CD4-positive, alpha-beta memory T cell (primary cell): ENCODE measurements at regions not wholly inside any gene's neighbourhood (a gene's known extent, or its start where the extent isn't known, plus 50 kb on each side); places are given as distances from the start of the nearest gene placed in this dataset.
"Not testable (repeated sequence)": the region's sequence is repeated elsewhere in the genome, so short reads cannot be mapped to it uniquely, and the experiment has no call there.

Experiments used
- CTCF ChIA-PET: fragments of 350-600 bp; sonication (Branson Sonifier 250); formaldehyde crosslinking; loops from one replicate; lab custom pipeline; 2021; ENCODE audit warnings: inconsistent platforms; ENCODE audit not compliant: partially characterized antibody; lab: Charles Lee
- POLR2A ChIA-PET: fragments of 350-600 bp; sonication (Branson Sonifier 250); formaldehyde crosslinking; loops from one replicate; lab custom pipeline; 2021; ENCODE audit not compliant: partially characterized antibody; lab: Charles Lee
- DNase-seq, 5 donors: peaks; one replicate each; pipeline versions ENCODE4 v3.0.0 to v3.0.0-alpha.2; 2020 to 2022; ENCODE audit warnings: mixed read lengths in 1 of 5
- H3K27ac ChIP-seq: one replicate; pipeline ENCODE4 v1.7.0; 2013; ENCODE audit warnings: low read depth, low read length
- H3K27me3 ChIP-seq: 2 replicates; pipeline ENCODE4 v1.7.0; 2013; ENCODE audit warnings: mild to moderate bottlenecking, low read length, moderate library complexity; ENCODE audit not compliant: insufficient read depth
- H3K36me3 ChIP-seq: 2 replicates; pipeline ENCODE4 v1.7.0; 2013; ENCODE audit warnings: mild to moderate bottlenecking, low read length, moderate library complexity; ENCODE audit not compliant: insufficient read depth
- H3K4me1 ChIP-seq: 2 replicates; pipeline ENCODE4 v1.7.0; 2013; ENCODE audit warnings: mild to moderate bottlenecking, low read length, moderate library complexity; ENCODE audit not compliant: insufficient read depth
- H3K4me3 ChIP-seq, 2 donors: one replicate each; pipeline ENCODE4 v1.7.0; 2013; ENCODE audit warnings: low read length in 2 of 2, mild to moderate bottlenecking in 1 of 2
- H3K9me3 ChIP-seq, 2 donors: one replicate each; pipeline ENCODE4 v1.7.0; 2013; ENCODE audit warnings: low read length in 2 of 2, control low read depth in 1 of 2; ENCODE audit not compliant: control insufficient read depth in 1 of 2
- H3K27ac Mint-ChIP-seq, 7 donors: one replicate each; pipeline ENCODE4 v1.8.0; 2020 to 2021; ENCODE audit warnings: mixed read lengths in 7 of 7, mild to moderate bottlenecking in 6 of 7, inconsistent platforms in 3 of 7, moderate library complexity in 3 of 7
- H3K27me3 Mint-ChIP-seq, 2 donors: one replicate each; pipeline ENCODE4 v1.8.0; 2020 to 2021; ENCODE audit warnings: mixed read lengths in 2 of 2
- H3K36me3 Mint-ChIP-seq, 2 donors: one replicate each; pipeline ENCODE4 v1.8.0; 2020 to 2021; ENCODE audit warnings: mixed read lengths in 2 of 2, inconsistent platforms in 1 of 2, mild to moderate bottlenecking in 1 of 2
- H3K4me1 Mint-ChIP-seq, 4 donors: one replicate each; pipeline ENCODE4 v1.8.0; 2020 to 2021; ENCODE audit warnings: mixed read lengths in 4 of 4, mild to moderate bottlenecking in 1 of 4
- H3K4me3 Mint-ChIP-seq, 8 donors: one replicate each; pipeline ENCODE4 v1.8.0; 2020 to 2021; ENCODE audit warnings: mixed read lengths in 8 of 8, mild to moderate bottlenecking in 7 of 8, moderate library complexity in 6 of 8, inconsistent platforms in 3 of 8
- H3K9me3 Mint-ChIP-seq, 8 donors: one replicate each; pipeline ENCODE4 v1.8.0; 2020 to 2021; ENCODE audit warnings: mixed read lengths in 8 of 8, mild to moderate bottlenecking in 5 of 8, inconsistent platforms in 3 of 8, moderate library complexity in 1 of 8
- intact Hi-C: fragments of 100-400 bp; cut with micrococcal nuclease; formaldehyde crosslinking; loops from one replicate; pipeline ENCODE4 v1.15.1; 2023

DNA sequence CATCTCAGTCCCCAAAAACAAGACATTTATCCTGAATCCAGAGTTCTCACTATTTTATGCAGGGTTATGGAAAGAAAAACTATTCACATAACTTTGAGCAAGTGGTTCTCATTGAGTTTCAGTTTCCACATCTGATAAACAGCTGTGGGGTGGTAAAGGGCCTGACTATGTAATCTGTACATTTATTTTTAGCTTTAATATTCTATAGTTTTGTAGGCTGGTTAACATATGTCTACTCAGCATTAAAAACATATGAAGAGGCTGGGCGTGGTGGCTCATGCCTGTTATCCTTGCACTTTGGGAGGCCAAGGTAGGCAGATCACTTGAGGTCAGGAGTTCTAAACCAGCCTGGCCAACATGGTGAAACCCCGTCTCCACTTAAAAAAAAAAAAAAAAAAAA lies 301.5 kb upstream of the CCNG1 start:
- DNase-seq = no peak
- no peak overlapping the region for H3K4me3 Mint-ChIP-seq
- H3K36me3 Mint-ChIP-seq = no peaks in the 10 kb centered on the region
- ChIA-PET POLR2A (no interaction called here), CTCF (no interaction called here)
- intact Hi-C loops = no loop called here
- peaks cover 0 to 15% (median 4%) of the 10 kb centered on the region in 8 donors for H3K9me3 Mint-ChIP-seq
- H3K9me3 ChIP-seq = no peaks in the 10 kb centered on the region
- H3K4me1 Mint-ChIP-seq = no peaks in the 10 kb centered on the region
- no peaks in the 10 kb centered on the region for H3K4me1 ChIP-seq
- no peaks in the 10 kb centered on the region for H3K36me3 ChIP-seq
- H3K27ac ChIP-seq = no peak overlapping the region
- no peak overlapping the region for H3K4me3 ChIP-seq
- H3K27me3 ChIP-seq = no peaks in the 10 kb centered on the region
- H3K27ac Mint-ChIP-seq = no peak overlapping the region
- no peaks in the 10 kb centered on the region for H3K27me3 Mint-ChIP-seq

GRCh38 chr5:163161512-163161911 lies 275.9 kb upstream of the CCNG1 start:
- no peaks in the 10 kb centered on the region for H3K36me3 Mint-ChIP-seq

DNA sequence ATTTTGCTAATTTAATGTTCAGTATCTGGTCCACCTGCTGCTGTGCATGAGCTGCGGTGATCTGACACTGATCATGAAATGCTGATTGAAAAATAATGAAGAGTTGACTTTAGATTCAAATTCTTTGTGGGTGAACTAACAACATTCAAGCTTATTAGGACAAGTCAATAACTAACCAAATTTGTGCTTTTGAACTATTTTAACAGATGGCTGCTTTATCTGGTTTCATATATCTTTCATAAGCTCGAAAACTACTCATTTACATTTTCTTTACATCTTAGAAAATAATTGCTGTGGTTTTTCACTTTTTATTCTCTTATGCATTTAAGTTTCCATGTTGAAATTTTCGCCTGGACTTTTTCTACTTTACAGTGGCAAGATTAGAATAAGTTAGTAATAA lies 274.8 kb upstream of the CCNG1 start:
- no peak overlapping the region for H3K4me3 ChIP-seq
- POLR2A ChIA-PET = no interaction called here

More at GRCh38 chr5:163161512-163161911, 275.9 kb upstream of the CCNG1 start:
- POLR2A ChIA-PET = no interaction called here
- Mint-ChIP-seq H3K9me3 (peaks cover 1 to 10% (median 5%) of the 10 kb centered on the region in 8 donors), H3K4me3 (no peak overlapping the region), H3K4me1 (no peaks in the 10 kb centered on the region), H3K27ac (no peak overlapping the region), H3K27me3 (no peaks in the 10 kb centered on the region)
- no peaks in the 10 kb centered on the region for H3K4me1 ChIP-seq
- H3K4me3 ChIP-seq = no peak overlapping the region
- intact Hi-C loops = no loop called here
- no peak for DNase-seq
- H3K9me3 ChIP-seq = no peaks in the 10 kb centered on the region
- CTCF ChIA-PET = no interaction called here
- no peak overlapping the region for H3K27ac ChIP-seq
- no peaks in the 10 kb centered on the region for H3K36me3 ChIP-seq
- no peaks in the 10 kb centered on the region for H3K27me3 ChIP-seq

GRCh38 chr5:163163858-163164257 lies 273.5 kb upstream of the CCNG1 start:
- no peaks in the 10 kb centered on the region for H3K9me3 ChIP-seq
- H3K4me1 Mint-ChIP-seq = no peaks in the 10 kb centered on the region
- H3K9me3 Mint-ChIP-seq = peaks cover 1 to 21% (median 10%) of the 10 kb centered on the region in 8 donors
- no peaks in the 10 kb centered on the region for H3K4me1 ChIP-seq
- CTCF ChIA-PET = no interaction called here
- DNase-seq = no peak
- intact Hi-C loops = no loop called here
- POLR2A ChIA-PET = no interaction called here
- H3K36me3 Mint-ChIP-seq = no peaks in the 10 kb centered on the region
- H3K4me3 ChIP-seq = no peak overlapping the region
- H3K27me3 Mint-ChIP-seq = no peaks in the 10 kb centered on the region
- H3K36me3 ChIP-seq = no peaks in the 10 kb centered on the region
- no peak overlapping the region for H3K27ac Mint-ChIP-seq
- no peaks in the 10 kb centered on the region for H3K27me3 ChIP-seq
- no peak overlapping the region for H3K4me3 Mint-ChIP-seq
- H3K27ac ChIP-seq = no peak overlapping the region

More for the DNA sequence above, 274.8 kb upstream of the CCNG1 start:
- H3K36me3 ChIP-seq = no peaks in the 10 kb centered on the region
- Mint-ChIP-seq H3K4me1 (no peaks in the 10 kb centered on the region), H3K4me3 (no peak overlapping the region), H3K27me3 (no peaks in the 10 kb centered on the region), H3K9me3 (peaks cover 1 to 13% (median 7%) of the 10 kb centered on the region in 8 donors), H3K36me3 (no peaks in the 10 kb centered on the region), H3K27ac (no peak overlapping the region)
- H3K27ac ChIP-seq = no peak overlapping the region
- intact Hi-C loops = no loop called here
- H3K4me1 ChIP-seq = no peaks in the 10 kb centered on the region
- H3K9me3 ChIP-seq = no peaks in the 10 kb centered on the region
- H3K27me3 ChIP-seq = no peaks in the 10 kb centered on the region
- CTCF ChIA-PET = no interaction called here
- no peak for DNase-seq

DNA sequence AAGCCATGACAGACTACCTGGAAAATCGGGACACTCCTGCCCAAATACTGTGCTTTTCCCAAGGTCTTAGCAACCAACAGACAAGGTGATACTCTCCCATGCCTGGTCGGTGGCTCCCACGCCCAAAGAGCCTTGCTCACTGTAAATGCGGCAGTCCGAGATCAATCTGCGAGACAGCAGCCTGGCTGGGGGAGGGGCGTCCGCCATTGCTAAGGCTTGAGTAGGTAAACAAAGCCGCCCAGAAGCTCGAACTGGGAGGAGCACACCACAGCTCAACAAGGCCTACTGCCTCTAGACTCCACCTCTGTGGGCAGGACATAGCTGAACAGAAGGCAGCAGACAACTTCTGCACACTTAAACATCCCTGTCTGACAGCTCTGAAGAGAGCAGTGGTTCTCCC lies 272.1 kb upstream of the CCNG1 start:
- Histone ChIP-seq H3K27ac (no peak overlapping the region), H3K36me3 (no peaks in the 10 kb centered on the region), H3K9me3 (no peaks in the 10 kb centered on the region), H3K4me3 (no peak overlapping the region), H3K4me1 (no peaks in the 10 kb centered on the region), H3K27me3 (no peaks in the 10 kb centered on the region)
- no peaks in the 10 kb centered on the region for H3K4me1 Mint-ChIP-seq
- ChIA-PET POLR2A (no interaction called here), CTCF (no interaction called here)
- H3K27ac Mint-ChIP-seq = no peak overlapping the region
- no peak overlapping the region for H3K4me3 Mint-ChIP-seq
- no peak for DNase-seq
- no peaks in the 10 kb centered on the region for H3K27me3 Mint-ChIP-seq
- intact Hi-C loops = no loop called here
- peaks cover 4 to 28% (median 11%) of the 10 kb centered on the region in 8 donors for H3K9me3 Mint-ChIP-seq
- H3K36me3 Mint-ChIP-seq = no peaks in the 10 kb centered on the region

- H3K9me3 ChIP-seq, H3K4me1 ChIP-seq, POLR2A ChIA-PET, intact Hi-C loops, H3K27ac ChIP-seq, DNase-seq, H3K4me3 ChIP-seq, H3K4me3 Mint-ChIP-seq, H3K27me3 Mint-ChIP-seq, H3K27ac Mint-ChIP-seq, H3K36me3 Mint-ChIP-seq, H3K36me3 ChIP-seq, H3K4me1 Mint-ChIP-seq, H3K27me3 ChIP-seq, CTCF ChIA-PET: not testable (repeated sequence)
- H3K9me3 Mint-ChIP-seq = peaks cover 3 to 28% (median 8%) of the 10 kb centered on the region in 8 donors
Measured at GRCh38 chr5:163170161-163170560, 267.2 kb upstream of the CCNG1 start.

DNA sequence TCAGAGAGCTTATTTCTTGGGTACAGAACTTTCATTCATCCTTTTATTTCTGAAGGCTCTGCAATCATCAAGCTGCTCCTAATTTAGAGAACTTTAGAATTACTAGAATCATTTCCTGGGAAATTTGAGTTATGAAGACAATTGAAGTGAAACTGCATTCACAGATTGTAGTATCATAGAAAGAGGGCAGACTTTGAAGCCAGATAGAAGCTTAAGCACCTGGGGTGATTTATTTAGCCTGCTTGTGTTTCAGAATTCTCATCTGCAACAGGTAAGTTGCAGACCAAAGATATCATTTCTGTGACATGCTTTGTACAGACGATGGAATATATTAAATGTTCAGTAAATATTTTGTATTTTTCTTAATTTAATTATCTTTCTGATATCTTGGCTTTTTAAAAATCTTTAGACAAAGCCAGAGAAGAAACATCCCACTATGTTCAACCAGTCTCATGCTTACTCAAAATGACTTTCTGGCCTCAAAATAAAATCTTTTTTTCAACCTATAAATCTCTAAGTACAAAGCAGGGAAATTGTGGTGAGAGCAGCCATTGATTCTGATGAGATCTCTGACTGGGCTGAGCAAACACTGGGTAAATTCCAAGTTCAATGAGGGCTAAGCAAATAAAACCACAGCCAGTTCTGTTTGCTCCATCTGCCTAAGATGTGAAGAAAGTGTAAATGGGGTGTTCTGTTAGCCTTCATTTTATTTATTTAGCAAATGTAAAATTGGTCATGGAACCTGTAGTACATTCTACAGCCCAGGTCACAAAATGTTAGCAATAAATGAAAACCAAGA lies 264.7 kb upstream of the CCNG1 start:
- no peaks in the 10 kb centered on the region for H3K36me3 ChIP-seq
- no peak for DNase-seq
- ChIA-PET POLR2A (no interaction called here), CTCF (no interaction called here)
- no peak overlapping the region for H3K4me3 Mint-ChIP-seq
- intact Hi-C loops = no loop called here
- no peaks in the 10 kb centered on the region for H3K4me1 Mint-ChIP-seq
- H3K36me3 Mint-ChIP-seq = no peaks in the 10 kb centered on the region
- H3K27ac ChIP-seq = no peak overlapping the region
- no peaks in the 10 kb centered on the region for H3K27me3 Mint-ChIP-seq
- H3K9me3 Mint-ChIP-seq = peaks cover 0 to 16% (median 4%) of the 10 kb centered on the region in 8 donors
- H3K27ac Mint-ChIP-seq = no peak overlapping the region
- H3K27me3 ChIP-seq = no peaks in the 10 kb centered on the region
- no peak overlapping the region for H3K4me3 ChIP-seq
- H3K4me1 ChIP-seq = no peaks in the 10 kb centered on the region
- no peaks in the 10 kb centered on the region for H3K9me3 ChIP-seq
